Neural cell (in vitro differentiated cells): ENCODE measurements at regions not wholly inside any gene's neighbourhood (a gene's known extent, or its start where the extent isn't known, plus 50 kb on each side); places are given as distances from the start of the nearest gene placed in this dataset.

Source experiments
- H2AFZ ChIP-seq: fragments of 200-600, 300-800 bp; sonication (generic), shearing (Covaris generic); 2 replicates; pipeline ENCODE4 v1.6.0; 2014; ENCODE audit warnings: low read depth, mild to moderate bottlenecking, antibody characterized with exemption, low read length, moderate library complexity
- H3F3A ChIP-seq: fragments of 200-600 bp; shearing (Covaris generic); 2 replicates; pipeline ENCODE4 v1.6.1; 2016; ENCODE audit warnings: mild to moderate bottlenecking, moderate library complexity, mixed read lengths, antibody characterized with exemption, low read length; ENCODE audit not compliant: insufficient read depth, poor library complexity, severe bottlenecking
- H3K27ac ChIP-seq: fragments of 200-600, 300-800 bp; sonication (generic), shearing (Covaris generic); 2 replicates; pipeline ENCODE4 v1.5.1; 2014; ENCODE audit warnings: mild to moderate bottlenecking, low read length, moderate library complexity
- H3K27me3 ChIP-seq: fragments of 300-800, 200-600 bp; sonication (generic), shearing (Covaris generic); 2 replicates; pipeline ENCODE4 v1.6.0; 2014; ENCODE audit warnings: mild to moderate bottlenecking, low read depth, low read length, moderate library complexity; ENCODE audit not compliant: insufficient read depth
- H3K36me3 ChIP-seq: fragments of 300-800, 200-600 bp; sonication (generic), shearing (Covaris generic); 2 replicates; pipeline ENCODE4 v1.5.1; 2014; ENCODE audit warnings: mild to moderate bottlenecking, antibody characterized with exemption, low read length, moderate library complexity; ENCODE audit not compliant: insufficient read depth
- H3K4me2 ChIP-seq: fragments of 300-800, 200-600 bp; sonication (generic), shearing (Covaris generic); 2 replicates; pipeline ENCODE4 v1.6.0; 2014; ENCODE audit warnings: mild to moderate bottlenecking, low read length
- H3K4me3 ChIP-seq: fragments of 300-800, 200-600 bp; sonication (generic), shearing (Covaris generic); 2 replicates; pipeline ENCODE4 v1.5.1; 2014; ENCODE audit warnings: mild to moderate bottlenecking, low read length, moderate library complexity
- H3K79me2 ChIP-seq: fragments of 200-600 bp; shearing (Covaris generic); replicated peaks from 2 replicates; pipeline ENCODE4 v1.6.0; 2014; ENCODE audit warnings: mild to moderate bottlenecking, low read length, moderate library complexity; ENCODE audit not compliant: insufficient read depth
- H3K9ac ChIP-seq: fragments of 300-800, 200-600 bp; sonication (generic), shearing (Covaris generic); 2 replicates; pipeline ENCODE4 v1.6.1; 2016; ENCODE audit warnings: mild to moderate bottlenecking, low read length, mixed read lengths
- H3K9me2 ChIP-seq: fragments of 200-600 bp; shearing (Covaris generic); 2 replicates; pipeline ENCODE4 v1.6.1; 2016; ENCODE audit warnings: mild to moderate bottlenecking, low read length, mixed read lengths; ENCODE audit not compliant: insufficient read depth
- H3K9me3 ChIP-seq: fragments of 200-600, 300-800 bp; sonication (generic), shearing (Covaris generic); 2 replicates; pipeline ENCODE4 v1.6.1; 2016; ENCODE audit warnings: mild to moderate bottlenecking, mixed run types, low read length, moderate library complexity, mixed read lengths
- H4K20me1 ChIP-seq: fragments of 200-600 bp; shearing (Covaris generic); 2 replicates; pipeline ENCODE4 v1.6.1; 2016; ENCODE audit warnings: mild to moderate bottlenecking, mixed run types; ENCODE audit not compliant: insufficient read depth
- EP300 ChIP-seq: fragments of 450-650 bp; conservative IDR thresholded peaks from 2 replicates; pipeline ENCODE4 v1.6.1; 2014; ENCODE audit warnings: antibody characterized with exemption, mild to moderate bottlenecking, moderate library complexity; ENCODE audit not compliant: poor library complexity, severe bottlenecking
- EZH2 ChIP-seq: fragments of 200-600, 300-800 bp; shearing (Covaris generic), sonication (generic); IDR thresholded peaks from 2 replicates; pipeline ENCODE4 v1.6.1; 2014; ENCODE audit warnings: antibody characterized with exemption, low read length, borderline replicate concordance, mild to moderate bottlenecking; ENCODE audit not compliant: insufficient read depth, poor library complexity, severe bottlenecking
- MXI1 ChIP-seq: fragments of 450-650 bp; conservative IDR thresholded peaks from 2 replicates; pipeline ENCODE4 v1.6.1; 2014; ENCODE audit warnings: antibody characterized with exemption, mild to moderate bottlenecking; ENCODE audit not compliant: poor library complexity, severe bottlenecking
- POLR2AphosphoS5 ChIP-seq: IDR thresholded peaks from 2 replicates; pipeline ENCODE4 v1.6.1; 2012
- RAD21 ChIP-seq: fragments of 450-650 bp; conservative IDR thresholded peaks from 2 replicates; pipeline ENCODE4 v1.6.1; 2014; ENCODE audit warnings: antibody characterized with exemption, mild to moderate bottlenecking, moderate library complexity
- SMC3 ChIP-seq: fragments of 450-650 bp; conservative IDR thresholded peaks from 2 replicates; pipeline ENCODE4 v1.6.1; 2014; ENCODE audit warnings: antibody characterized with exemption, mild to moderate bottlenecking, moderate library complexity; ENCODE audit not compliant: poor library complexity
- TAF1 ChIP-seq: IDR thresholded peaks from 2 replicates; pipeline ENCODE4 v1.6.1; 2012; ENCODE audit warnings: low read depth
- TF ChIP-seq, protein P1 (sequence below): fragments of 450-650 bp; IDR thresholded peaks from 2 replicates; pipeline ENCODE4 v1.5.1; 2014; ENCODE audit warnings: antibody characterized with exemption, mild to moderate bottlenecking, moderate library complexity; ENCODE audit not compliant: poor library complexity, severe bottlenecking
- TF ChIP-seq, protein P2 (sequence below): IDR thresholded peaks from 2 replicates; pipeline ENCODE4 v1.6.1; 2012; ENCODE audit warnings: borderline replicate concordance

DNA sequence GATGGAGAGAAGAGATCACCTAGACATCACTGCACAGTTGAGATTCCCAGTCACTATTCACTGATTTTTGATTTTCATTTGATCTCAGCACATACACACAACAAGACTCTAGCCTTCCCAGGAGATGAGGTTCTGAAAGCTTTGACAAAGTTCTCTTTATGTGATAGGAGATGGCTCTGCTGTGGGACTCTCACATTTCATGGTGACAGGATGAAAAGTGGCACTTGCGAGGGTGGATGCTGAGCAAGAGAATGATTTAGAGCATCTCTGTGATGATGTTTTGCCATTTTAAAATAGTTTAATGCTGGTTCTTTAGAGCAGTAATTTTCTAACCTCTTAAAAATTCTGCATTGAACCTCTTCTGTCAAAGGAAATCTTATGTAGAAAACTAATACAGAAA, 113.3 kb upstream of the CA10 start:
- TF ChIP-seq, protein P1, sequence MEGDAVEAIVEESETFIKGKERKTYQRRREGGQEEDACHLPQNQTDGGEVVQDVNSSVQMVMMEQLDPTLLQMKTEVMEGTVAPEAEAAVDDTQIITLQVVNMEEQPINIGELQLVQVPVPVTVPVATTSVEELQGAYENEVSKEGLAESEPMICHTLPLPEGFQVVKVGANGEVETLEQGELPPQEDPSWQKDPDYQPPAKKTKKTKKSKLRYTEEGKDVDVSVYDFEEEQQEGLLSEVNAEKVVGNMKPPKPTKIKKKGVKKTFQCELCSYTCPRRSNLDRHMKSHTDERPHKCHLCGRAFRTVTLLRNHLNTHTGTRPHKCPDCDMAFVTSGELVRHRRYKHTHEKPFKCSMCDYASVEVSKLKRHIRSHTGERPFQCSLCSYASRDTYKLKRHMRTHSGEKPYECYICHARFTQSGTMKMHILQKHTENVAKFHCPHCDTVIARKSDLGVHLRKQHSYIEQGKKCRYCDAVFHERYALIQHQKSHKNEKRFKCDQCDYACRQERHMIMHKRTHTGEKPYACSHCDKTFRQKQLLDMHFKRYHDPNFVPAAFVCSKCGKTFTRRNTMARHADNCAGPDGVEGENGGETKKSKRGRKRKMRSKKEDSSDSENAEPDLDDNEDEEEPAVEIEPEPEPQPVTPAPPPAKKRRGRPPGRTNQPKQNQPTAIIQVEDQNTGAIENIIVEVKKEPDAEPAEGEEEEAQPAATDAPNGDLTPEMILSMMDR = no peak
- TF ChIP-seq MXI1 (no peak), POLR2AphosphoS5 (no peak), RAD21 (no peak), EZH2 (no peak), EP300 (no peak), TAF1 (no peak), SMC3 (no peak)
- TF ChIP-seq, protein P2, sequence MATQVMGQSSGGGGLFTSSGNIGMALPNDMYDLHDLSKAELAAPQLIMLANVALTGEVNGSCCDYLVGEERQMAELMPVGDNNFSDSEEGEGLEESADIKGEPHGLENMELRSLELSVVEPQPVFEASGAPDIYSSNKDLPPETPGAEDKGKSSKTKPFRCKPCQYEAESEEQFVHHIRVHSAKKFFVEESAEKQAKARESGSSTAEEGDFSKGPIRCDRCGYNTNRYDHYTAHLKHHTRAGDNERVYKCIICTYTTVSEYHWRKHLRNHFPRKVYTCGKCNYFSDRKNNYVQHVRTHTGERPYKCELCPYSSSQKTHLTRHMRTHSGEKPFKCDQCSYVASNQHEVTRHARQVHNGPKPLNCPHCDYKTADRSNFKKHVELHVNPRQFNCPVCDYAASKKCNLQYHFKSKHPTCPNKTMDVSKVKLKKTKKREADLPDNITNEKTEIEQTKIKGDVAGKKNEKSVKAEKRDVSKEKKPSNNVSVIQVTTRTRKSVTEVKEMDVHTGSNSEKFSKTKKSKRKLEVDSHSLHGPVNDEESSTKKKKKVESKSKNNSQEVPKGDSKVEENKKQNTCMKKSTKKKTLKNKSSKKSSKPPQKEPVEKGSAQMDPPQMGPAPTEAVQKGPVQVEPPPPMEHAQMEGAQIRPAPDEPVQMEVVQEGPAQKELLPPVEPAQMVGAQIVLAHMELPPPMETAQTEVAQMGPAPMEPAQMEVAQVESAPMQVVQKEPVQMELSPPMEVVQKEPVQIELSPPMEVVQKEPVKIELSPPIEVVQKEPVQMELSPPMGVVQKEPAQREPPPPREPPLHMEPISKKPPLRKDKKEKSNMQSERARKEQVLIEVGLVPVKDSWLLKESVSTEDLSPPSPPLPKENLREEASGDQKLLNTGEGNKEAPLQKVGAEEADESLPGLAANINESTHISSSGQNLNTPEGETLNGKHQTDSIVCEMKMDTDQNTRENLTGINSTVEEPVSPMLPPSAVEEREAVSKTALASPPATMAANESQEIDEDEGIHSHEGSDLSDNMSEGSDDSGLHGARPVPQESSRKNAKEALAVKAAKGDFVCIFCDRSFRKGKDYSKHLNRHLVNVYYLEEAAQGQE = no peak
- H3K9me2 ChIP-seq = no peaks in the 10 kb centered on the region
- no peaks in the 10 kb centered on the region for H4K20me1 ChIP-seq

DNA sequence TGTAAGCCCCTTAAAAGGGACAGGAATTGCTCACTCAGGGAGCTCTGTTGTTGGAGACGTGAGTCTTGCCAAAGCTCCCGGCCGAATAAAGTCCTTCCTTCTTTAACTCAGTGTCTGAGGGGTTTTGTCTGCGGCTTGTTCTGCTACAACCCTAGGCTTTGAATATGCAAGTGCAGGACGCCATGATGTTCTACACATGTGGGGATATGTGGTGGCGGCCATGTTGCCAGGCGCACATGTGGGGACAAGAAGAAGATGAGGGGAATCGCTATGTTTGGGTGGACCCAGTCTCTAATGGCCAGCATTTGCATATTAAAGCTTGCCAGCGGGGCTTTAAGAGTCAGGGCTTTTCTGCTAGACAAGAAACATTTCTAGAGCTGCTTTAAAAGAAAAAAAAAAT, 96.8 kb upstream of the CA10 start:
- H3K4me3 ChIP-seq = no peak overlapping the region
- no peak overlapping the region for H3K9ac ChIP-seq
- no peaks in the 10 kb centered on the region for H3K79me2 ChIP-seq
- no peak overlapping the region for H3K4me2 ChIP-seq
- H3K27ac ChIP-seq = no peak overlapping the region
- no peaks in the 10 kb centered on the region for H3K27me3 ChIP-seq
- no peaks in the 10 kb centered on the region for H3K9me2 ChIP-seq
- no peaks in the 10 kb centered on the region for H4K20me1 ChIP-seq
- TF ChIP-seq MXI1 = no peak
- no peaks in the 10 kb centered on the region for H3K9me3 ChIP-seq
- no peaks in the 10 kb centered on the region for H3K36me3 ChIP-seq
- H3F3A ChIP-seq = no peaks in the 10 kb centered on the region
- H2AFZ ChIP-seq = no peak overlapping the region

More for the DNA sequence above, 113.3 kb upstream of the CA10 start:
- Histone ChIP-seq H3K4me2 (no peak overlapping the region), H3K9ac (no peak overlapping the region), H3K27me3 (no peaks in the 10 kb centered on the region), H2AFZ (no peak overlapping the region), H3K9me3 (no peaks in the 10 kb centered on the region), H3K4me3 (no peak overlapping the region), H3K79me2 (no peaks in the 10 kb centered on the region), H3F3A (no peaks in the 10 kb centered on the region), H3K27ac (no peak overlapping the region), H3K36me3 (no peaks in the 10 kb centered on the region)

DNA sequence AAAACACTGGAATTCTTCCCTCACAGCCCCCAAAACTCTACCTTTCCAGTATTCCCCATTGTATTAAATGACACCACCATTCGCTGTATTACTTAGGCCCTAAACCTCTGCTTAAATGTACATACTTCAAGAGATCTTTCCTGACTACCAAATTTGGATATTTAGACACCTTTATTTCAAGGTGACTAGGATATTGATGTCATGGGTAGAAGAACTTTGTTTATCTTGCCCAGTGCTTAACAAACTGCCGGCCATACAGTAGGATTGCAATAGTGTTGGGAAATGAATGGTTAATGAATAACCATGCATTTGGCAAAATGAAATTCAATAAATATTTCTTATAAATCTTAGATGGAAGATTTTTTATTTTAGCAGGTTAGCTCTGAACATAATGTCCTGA, 86.2 kb upstream of the CA10 start:
- no peak overlapping the region for H2AFZ ChIP-seq
- H3F3A ChIP-seq = no peaks in the 10 kb centered on the region
- H3K9me2 ChIP-seq = no peaks in the 10 kb centered on the region
- H3K4me3 ChIP-seq = no peak overlapping the region
- no peaks in the 10 kb centered on the region for H3K9me3 ChIP-seq
- no peak overlapping the region for H3K27ac ChIP-seq
- no peaks in the 10 kb centered on the region for H3K36me3 ChIP-seq
- H3K9ac ChIP-seq = no peak overlapping the region
- H4K20me1 ChIP-seq = no peaks in the 10 kb centered on the region
- no peaks in the 10 kb centered on the region for H3K27me3 ChIP-seq
- no peak overlapping the region for H3K4me2 ChIP-seq
- H3K79me2 ChIP-seq = no peaks in the 10 kb centered on the region
- TF ChIP-seq, protein P2 = no peak
- no peak for TF ChIP-seq TAF1
- no peak for TF ChIP-seq EZH2
- TF ChIP-seq, protein P1 = no peak
- TF ChIP-seq POLR2AphosphoS5 = no peak
- TF ChIP-seq EP300 = no peak
